IMR-90 (cell line): ENCODE measurements at regions not wholly inside any gene's neighbourhood (a gene's known extent, or its start where the extent isn't known, plus 50 kb on each side); places are given as distances from the start of the nearest gene placed in this dataset.

Experiments
- ATAC-seq: fragments of 200-7000 bp; cut with Tn5 transposase; 2 replicates; pipeline ENCODE4 v1.9.1; 2020; ENCODE audit warnings: low read depth, mild to moderate bottlenecking, moderate library complexity
- BruUV-seq: library from RNA; stranded (reverse); fragments of 400-500 nt; replicated peaks from 2 replicates; lab custom pipeline; 2021; lab: Mats Ljungman, UMichigan
- CTCF ChIA-PET: fragments of 300-600 bp; formaldehyde crosslinking; extraction: SDS; loops from one replicate; lab custom pipeline; 2021; ENCODE audit warnings: antibody characterized with exemption; lab: Yijun Ruan, JAX
- POLR2A ChIA-PET: fragments of 300-600 bp; sonication (Branson Sonifier 250); formaldehyde crosslinking; loops from one replicate; lab custom pipeline; 2022; ENCODE audit warnings: antibody characterized with exemption; ENCODE audit not compliant: unreplicated experiment; lab: Charles Lee
- DNase-seq: peaks from one replicate; pipeline ENCODE4 v3.0.0; 2013
- H2AFZ ChIP-seq: replicated peaks from 2 replicates; pipeline ENCODE3; 2013; ENCODE audit warnings: low read length, mild to moderate bottlenecking; ENCODE audit not compliant: poor library complexity
- H2AK5ac ChIP-seq: 2 replicates; pipeline ENCODE4 v1.6.1; 2013; ENCODE audit warnings: low read depth, low read length, inconsistent platforms
- H2AK9ac ChIP-seq: replicated peaks from 2 replicates; pipeline ENCODE3; 2013; ENCODE audit warnings: mild to moderate bottlenecking, low read depth, low read length, moderate library complexity; ENCODE audit not compliant: poor library complexity
- H2BK120ac ChIP-seq: 2 replicates; pipeline ENCODE4 v1.6.1; 2013; ENCODE audit warnings: low read depth, low read length, inconsistent platforms
- H2BK15ac ChIP-seq: 3 replicates; pipeline ENCODE4 v1.6.1; 2013; ENCODE audit warnings: low read depth, low read length, inconsistent platforms
- H2BK20ac ChIP-seq: 2 replicates; pipeline ENCODE4 v1.6.1; 2013; ENCODE audit warnings: low read depth, mild to moderate bottlenecking, inconsistent platforms, low read length, moderate library complexity
- H2BK5ac ChIP-seq: 2 replicates; pipeline ENCODE4 v1.6.1; 2013; ENCODE audit warnings: mild to moderate bottlenecking, low read depth, low read length, inconsistent platforms; ENCODE audit not compliant: poor library complexity, severe bottlenecking
- H3K14ac ChIP-seq: replicated peaks from 2 replicates; pipeline ENCODE4 v1.6.1; 2013; ENCODE audit warnings: low read depth, low read length, inconsistent platforms
- H3K18ac ChIP-seq: 2 replicates; pipeline ENCODE4 v1.6.1; 2013; ENCODE audit warnings: low read depth, low read length, control low read depth
- H3K23ac ChIP-seq: 2 replicates; pipeline ENCODE4 v1.6.1; 2013; ENCODE audit warnings: low read depth, low read length, inconsistent platforms
- H3K27ac ChIP-seq: 2 replicates; pipeline ENCODE4 v1.5.1; 2013; ENCODE audit warnings: mild to moderate bottlenecking, control low read depth, low read length; ENCODE audit not compliant: insufficient read depth
- H3K27me3 ChIP-seq: 2 replicates; pipeline ENCODE4 v1.6.1; 2013; ENCODE audit warnings: low read length; ENCODE audit not compliant: control insufficient read depth, insufficient read depth
- H3K36me3 ChIP-seq: 2 replicates; pipeline ENCODE4 v1.6.1; 2013; ENCODE audit warnings: low read length, mixed read lengths; ENCODE audit not compliant: control insufficient read depth, insufficient read depth
- H3K4ac ChIP-seq: 2 replicates; pipeline ENCODE4 v1.6.1; 2013; ENCODE audit warnings: low read depth, low read length, inconsistent platforms
- H3K4me1 ChIP-seq: 2 replicates; pipeline ENCODE4 v1.6.1; 2013; ENCODE audit warnings: low read length, mixed read lengths; ENCODE audit not compliant: control insufficient read depth, insufficient read depth
- H3K4me2 ChIP-seq: 2 replicates; pipeline ENCODE4 v1.6.1; 2013; ENCODE audit warnings: low read depth, mild to moderate bottlenecking, control low read depth, low read length, moderate library complexity
- H3K4me3 ChIP-seq: 2 replicates; pipeline ENCODE4 v1.5.1; 2013; ENCODE audit warnings: low read depth, mild to moderate bottlenecking, control low read depth, low read length, moderate library complexity; ENCODE audit not compliant: insufficient read depth
- H3K56ac ChIP-seq: 2 replicates; pipeline ENCODE4 v1.6.1; 2013; ENCODE audit warnings: low read length, inconsistent platforms; ENCODE audit not compliant: insufficient read depth; ENCODE audit errors: extremely low read depth
- H3K79me1 ChIP-seq, 2 experiments: 2 replicates each; pipeline ENCODE4 v1.6.1; 2013; ENCODE audit warnings: low read length in 2 of 2, inconsistent platforms in 1 of 2, low read depth in 1 of 2
- H3K9ac ChIP-seq: 2 replicates; pipeline ENCODE4 v1.6.1; 2013; ENCODE audit warnings: low read depth, low read length, control low read depth
- H3K9me1 ChIP-seq: 2 replicates; pipeline ENCODE4 v1.6.1; 2013; ENCODE audit warnings: low read length, inconsistent platforms; ENCODE audit not compliant: insufficient read depth
- H3K9me3 ChIP-seq: 2 replicates; pipeline ENCODE4 v1.6.1; 2013; ENCODE audit warnings: low read length; ENCODE audit not compliant: control insufficient read depth, insufficient read depth
- H4K20me1 ChIP-seq: 2 replicates; pipeline ENCODE4 v1.6.1; 2013; ENCODE audit warnings: low read length, inconsistent platforms; ENCODE audit not compliant: insufficient read depth
- H4K5ac ChIP-seq: 2 replicates; pipeline ENCODE4 v1.6.1; 2013; ENCODE audit warnings: mild to moderate bottlenecking, low read depth, low read length, control low read depth
- H4K8ac ChIP-seq, 2 experiments: 2 replicates each; pipeline ENCODE4 v1.6.1; 2013; ENCODE audit warnings: low read depth in 2 of 2, low read length in 2 of 2, control low read depth in 1 of 2, inconsistent platforms in 1 of 2
- H4K91ac ChIP-seq: 2 replicates; pipeline ENCODE4 v1.6.1; 2013; ENCODE audit warnings: low read depth, low read length, inconsistent platforms; ENCODE audit not compliant: insufficient read depth
- BHLHE40 ChIP-seq: fragments of 150-350 bp; IDR thresholded peaks from 2 replicates; pipeline ENCODE4 v1.6.1; 2016; ENCODE audit warnings: mild to moderate bottlenecking, low read depth, low read length
- CEBPB ChIP-seq: IDR thresholded peaks from 2 replicates; pipeline ENCODE4 v1.6.1; 2012; ENCODE audit warnings: low read depth, low read length, improper control_type of control experiment
- CHD1 ChIP-seq: IDR thresholded peaks from 2 replicates; pipeline ENCODE4 v1.6.1; 2012; ENCODE audit warnings: low read depth, low read length, improper control_type of control experiment
- ELK1 ChIP-seq: fragments of 150-350 bp; IDR thresholded peaks from 2 replicates; pipeline ENCODE4 v1.6.1; 2016; ENCODE audit warnings: low read depth, mild to moderate bottlenecking, low read length, moderate library complexity, borderline replicate concordance
- MAFK ChIP-seq: IDR thresholded peaks from 2 replicates; pipeline ENCODE4 v1.6.1; 2012; ENCODE audit warnings: low read depth, low read length, improper control_type of control experiment
- MAZ ChIP-seq: IDR thresholded peaks from 2 replicates; pipeline ENCODE4 v1.6.1; 2012; ENCODE audit warnings: low read depth, mild to moderate bottlenecking, low read length, improper control_type of control experiment, moderate library complexity, borderline replicate concordance
- MXI1 ChIP-seq: IDR thresholded peaks from 2 replicates; pipeline ENCODE4 v1.6.1; 2012; ENCODE audit warnings: low read depth, mild to moderate bottlenecking, low read length, moderate library complexity, borderline replicate concordance
- NFE2L2 ChIP-seq: fragments of 150-350 bp; IDR thresholded peaks from 2 replicates; pipeline ENCODE4 v1.6.1; 2016; ENCODE audit warnings: low read depth, mild to moderate bottlenecking, low read length
- POLR2A ChIP-seq: IDR thresholded peaks from 2 replicates; pipeline ENCODE4 v1.6.1; 2012; ENCODE audit warnings: mild to moderate bottlenecking, low read depth, low read length
- RAD21 ChIP-seq: IDR thresholded peaks from 2 replicates; pipeline ENCODE4 v1.6.1; 2012; ENCODE audit warnings: low read length, improper control_type of control experiment
- RCOR1 ChIP-seq: IDR thresholded peaks from 2 replicates; pipeline ENCODE4 v1.6.1; 2012; ENCODE audit warnings: mild to moderate bottlenecking, low read length, improper control_type of control experiment; ENCODE audit not compliant: insufficient replicate concordance
- RFX5 ChIP-seq: IDR thresholded peaks from 2 replicates; pipeline ENCODE4 v1.8.0; 2012; ENCODE audit warnings: low read depth, mild to moderate bottlenecking, low read length, moderate library complexity
- SMC3 ChIP-seq: fragments of 150-350 bp; IDR thresholded peaks from 2 replicates; pipeline ENCODE4 v1.6.1; 2016; ENCODE audit warnings: low read depth, mild to moderate bottlenecking, antibody characterized with exemption, low read length, moderate library complexity
- USF2 ChIP-seq: fragments of 150-350 bp; IDR thresholded peaks from 2 replicates; pipeline ENCODE4 v1.6.1; 2017; ENCODE audit warnings: mild to moderate bottlenecking, antibody characterized with exemption, low read length, low read depth
- WGBS, 2 experiments: methylation state at CpG; one replicate each; pipeline versions ENCODE4 v1.1.5 to v1.1.7; 2013; ENCODE audit warnings: missing lambda C conversion rate in 2 of 2; ENCODE audit not compliant: insufficient read length in 1 of 2; ENCODE audit errors: extremely low coverage in 2 of 2; 5-methylcytosine and 5-hydroxymethylcytosine counted together
- dilution Hi-C: fragments of 300-500 bp; cut with HindIII; formaldehyde crosslinking; loops from one replicate; pipeline ENCODE4 v1.14.3; 2018; ENCODE audit warnings: low sequenced_read_pairs; ENCODE audit not compliant: unreplicated experiment
- in situ Hi-C: fragments of 300-500 bp; cut with MboI; formaldehyde crosslinking; loops from 3 replicates; pipeline ENCODE4 v1.14.3; 2019; ENCODE audit warnings: low sequenced_read_pairs, inconsistent platforms, mixed read lengths
- intact Hi-C: fragments of 100-400 bp; cut with micrococcal nuclease; formaldehyde crosslinking; loops from 2 replicates; pipeline ENCODE4 v1.10.0; 2022
- TF ChIP-seq, protein P1 (sequence below): conservative IDR thresholded peaks from 2 replicates; pipeline ENCODE4 v1.5.1; 2012; ENCODE audit warnings: mild to moderate bottlenecking, low read depth, low read length, improper control_type of control experiment

DNA sequence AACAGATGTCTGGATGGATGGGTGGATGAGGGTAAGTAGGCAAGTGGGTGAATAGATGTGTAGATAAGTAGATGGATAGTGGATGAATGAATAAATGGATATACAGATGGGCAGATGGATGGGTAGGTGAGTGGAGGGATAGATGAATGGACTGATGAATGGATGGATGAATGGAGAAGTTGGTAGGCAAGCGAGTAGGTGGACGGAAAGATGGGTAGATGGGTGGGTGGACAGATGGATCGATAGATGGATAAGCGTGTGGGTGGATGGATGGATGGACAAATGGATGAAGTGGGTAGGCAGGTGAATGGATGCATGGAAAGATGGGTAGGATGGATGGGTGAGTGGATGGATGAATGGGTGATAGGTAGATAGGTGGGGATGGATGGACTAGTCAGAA lies 393.2 kb downstream of the SHANK2 start:
- H4K91ac ChIP-seq = no peak overlapping the region
- no peak overlapping the region for H2BK5ac ChIP-seq
- no peak overlapping the region for H2AK9ac ChIP-seq
- in situ Hi-C loops = no loop called here
- H2AFZ ChIP-seq = no peak overlapping the region
- no peak overlapping the region for H3K4me3 ChIP-seq
- TF ChIP-seq NFE2L2 (no peak), POLR2A (no peak), RCOR1 (no peak), SMC3 (no peak), ELK1 (no peak), RAD21 (no peak), CEBPB (no peak), BHLHE40 (no peak), MAZ (no peak), CHD1 (no peak), MXI1 (no peak), USF2 (no peak), RFX5 (no peak), MAFK (no peak)
- TF ChIP-seq, protein P1, sequence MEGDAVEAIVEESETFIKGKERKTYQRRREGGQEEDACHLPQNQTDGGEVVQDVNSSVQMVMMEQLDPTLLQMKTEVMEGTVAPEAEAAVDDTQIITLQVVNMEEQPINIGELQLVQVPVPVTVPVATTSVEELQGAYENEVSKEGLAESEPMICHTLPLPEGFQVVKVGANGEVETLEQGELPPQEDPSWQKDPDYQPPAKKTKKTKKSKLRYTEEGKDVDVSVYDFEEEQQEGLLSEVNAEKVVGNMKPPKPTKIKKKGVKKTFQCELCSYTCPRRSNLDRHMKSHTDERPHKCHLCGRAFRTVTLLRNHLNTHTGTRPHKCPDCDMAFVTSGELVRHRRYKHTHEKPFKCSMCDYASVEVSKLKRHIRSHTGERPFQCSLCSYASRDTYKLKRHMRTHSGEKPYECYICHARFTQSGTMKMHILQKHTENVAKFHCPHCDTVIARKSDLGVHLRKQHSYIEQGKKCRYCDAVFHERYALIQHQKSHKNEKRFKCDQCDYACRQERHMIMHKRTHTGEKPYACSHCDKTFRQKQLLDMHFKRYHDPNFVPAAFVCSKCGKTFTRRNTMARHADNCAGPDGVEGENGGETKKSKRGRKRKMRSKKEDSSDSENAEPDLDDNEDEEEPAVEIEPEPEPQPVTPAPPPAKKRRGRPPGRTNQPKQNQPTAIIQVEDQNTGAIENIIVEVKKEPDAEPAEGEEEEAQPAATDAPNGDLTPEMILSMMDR = no peak
- no peaks in the 10 kb centered on the region for H3K79me1 ChIP-seq
- no peak overlapping the region for H2BK20ac ChIP-seq
- H3K9me3 ChIP-seq = peaks cover 2% of the 10 kb centered on the region; the same call in 1 of the 2 replicates
- BruUV-seq = no TSS peak
- no peak overlapping the region for H3K4ac ChIP-seq
- no peak for DNase-seq
- H4K20me1 ChIP-seq = no peaks in the 10 kb centered on the region; the same call in 1 of the 2 replicates
- no peaks in the 10 kb centered on the region for H3K4me1 ChIP-seq
- H4K8ac ChIP-seq = no peak overlapping the region
- no peak overlapping the region for H3K27ac ChIP-seq
- no peak overlapping the region for H3K18ac ChIP-seq
- no peak overlapping the region for H2AK5ac ChIP-seq
- H3K9ac ChIP-seq = no peak overlapping the region
- no peak overlapping the region for H3K23ac ChIP-seq
- ChIA-PET CTCF (no interaction called here), POLR2A (no interaction called here)
- ATAC-seq = no peak
- no peaks in the 10 kb centered on the region for H3K9me1 ChIP-seq
- 81% methylated on average over 3 of the region's 4 CpGs; no CpG with 5 or more reads in 1 of the 2 experiments for WGBS, 2 experiments
- dilution Hi-C loops = no loop called here
- no peaks in the 10 kb centered on the region for H3K36me3 ChIP-seq
- no peak overlapping the region for H3K14ac ChIP-seq
- no peak overlapping the region for H3K56ac ChIP-seq
- no peaks in the 10 kb centered on the region; the same call in 1 of the 2 replicates for H3K27me3 ChIP-seq
- no peak overlapping the region for H3K4me2 ChIP-seq
- no peak overlapping the region for H2BK15ac ChIP-seq
- H4K5ac ChIP-seq = no peak overlapping the region
- no peak overlapping the region for H2BK120ac ChIP-seq
- intact Hi-C loops = no loop called here
